SK-N-SH (cell line): ENCODE measurements at regions not wholly inside any gene's neighbourhood (a gene's known extent, or its start where the extent isn't known, plus 50 kb on each side); places are given as distances from the start of the nearest gene placed in this dataset.

Experiments used
- CTCF ChIA-PET: fragments of 300-600, 350-600 bp; formaldehyde crosslinking; extraction: SDS; loops from one replicate; lab custom pipeline; 2021; lab: Yijun Ruan, JAX
- POLR2A ChIA-PET: fragments of 350-600 bp; sonication (Branson Sonifier 250); formaldehyde crosslinking; extraction: SDS; loops from one replicate; lab custom pipeline; 2020; ENCODE audit warnings: antibody characterized with exemption, inconsistent platforms; lab: Yijun Ruan, JAX
- DNase-seq: peaks from one replicate; pipeline ENCODE4 v3.0.0; 2012
- H2AFZ ChIP-seq: fragments of 200-600 bp; sonication (generic); 2 replicates; pipeline ENCODE4 v1.8.1; 2016; ENCODE audit warnings: antibody characterized with exemption, mild to moderate bottlenecking, low read depth
- H3F3A ChIP-seq: fragments of 200-600 bp; sonication (generic); replicated peaks from 2 replicates; pipeline ENCODE3; 2016; ENCODE audit warnings: antibody characterized with exemption, mild to moderate bottlenecking; ENCODE audit not compliant: insufficient read depth
- H3K27ac ChIP-seq, 2 experiments: fragments of 200-500 bp in 1 of 2; fragments of 200-600 bp in 1 of 2; sonication (Bioruptor generic) in 1 of 2; sonication (generic), shearing (Covaris generic) in 1 of 2; 2 replicates each; pipeline versions ENCODE4 v1.5.1 to v1.6.1; 2014 to 2016; ENCODE audit warnings: low read depth in 2 of 2, inconsistent platforms in 1 of 2, low read length in 1 of 2, mild to moderate bottlenecking in 1 of 2, mixed read lengths in 1 of 2
- H3K27me3 ChIP-seq: fragments of 200-600 bp; sonication (generic), shearing (Covaris generic); 2 replicates; pipeline ENCODE4 v1.6.1; 2016; ENCODE audit warnings: mixed run types; ENCODE audit not compliant: insufficient read depth
- H3K36me3 ChIP-seq, 2 experiments: fragments of 200-500 bp in 1 of 2; fragments of 200-600 bp in 1 of 2; sonication (Bioruptor generic) in 1 of 2; sonication (generic) in 1 of 2; replicated peaks in 1 of 2; 2 replicates each; pipeline versions ENCODE3 to v1.5.1; 2014 to 2016; ENCODE audit warnings: low read length in 1 of 2, mild to moderate bottlenecking in 1 of 2; ENCODE audit not compliant: insufficient read depth in 2 of 2, control insufficient read depth in 1 of 2
- H3K4me1 ChIP-seq, 2 experiments: fragments of 200-500 bp in 1 of 2; fragments of 200-600 bp in 1 of 2; sonication (Bioruptor generic) in 1 of 2; sonication (generic), shearing (Covaris generic) in 1 of 2; 2 replicates each; pipeline versions ENCODE4 v1.5.1 to v1.6.1; 2014 to 2016; ENCODE audit warnings: low read depth in 1 of 2, low read length in 1 of 2, mixed run types in 1 of 2; ENCODE audit not compliant: insufficient read depth in 2 of 2, control insufficient read depth in 1 of 2
- H3K4me2 ChIP-seq: fragments of 200-600 bp; sonication (generic), shearing (Covaris generic); 2 replicates; pipeline ENCODE4 v1.6.1; 2017; ENCODE audit warnings: mixed run types
- H3K4me3 ChIP-seq, 2 experiments: fragments of 200-500 bp in 1 of 2; fragments of 200-600 bp in 1 of 2; sonication (Bioruptor generic) in 1 of 2; sonication (generic), shearing (Covaris generic) in 1 of 2; 2 replicates each; pipeline versions ENCODE4 v1.5.1 to v1.8.1; 2014 to 2016; ENCODE audit warnings: low read depth in 2 of 2, inconsistent platforms in 1 of 2, low read length in 1 of 2, mild to moderate bottlenecking in 1 of 2, mixed read lengths in 1 of 2, moderate library complexity in 1 of 2
- H3K79me2 ChIP-seq: fragments of 200-600 bp; sonication (generic); 2 replicates; pipeline ENCODE4 v1.8.1; 2017; ENCODE audit warnings: mild to moderate bottlenecking; ENCODE audit not compliant: insufficient read depth
- H3K9ac ChIP-seq: fragments of 200-600 bp; sonication (generic); 2 replicates; pipeline ENCODE4 v1.6.1; 2017; ENCODE audit warnings: mixed run types
- H3K9me2 ChIP-seq: fragments of 200-600 bp; sonication (generic); 2 replicates; pipeline ENCODE4 v1.6.1; 2017; ENCODE audit warnings: mixed run types
- H3K9me3 ChIP-seq: fragments of 200-600 bp; sonication (generic); 2 replicates; pipeline ENCODE4 v1.6.1; 2017; ENCODE audit warnings: mixed run types, mild to moderate bottlenecking, moderate library complexity
- H4K20me1 ChIP-seq: fragments of 200-600 bp; sonication (generic); 2 replicates; pipeline ENCODE4 v1.6.1; 2017; ENCODE audit warnings: mild to moderate bottlenecking, mixed run types; ENCODE audit not compliant: insufficient read depth
- ELF1 ChIP-seq: IDR thresholded peaks from 2 replicates; pipeline ENCODE4 v1.4.0; 2012
- EZH2phosphoT487 ChIP-seq: fragments of 200-600 bp; sonication (generic); IDR thresholded peaks from 2 replicates; pipeline ENCODE4 v1.6.1; 2017; ENCODE audit warnings: low read depth, mixed run types, mild to moderate bottlenecking, antibody characterized with exemption, moderate library complexity, borderline replicate concordance
- FOSL2 ChIP-seq: IDR thresholded peaks from 2 replicates; pipeline ENCODE4 v1.4.0; 2012; ENCODE audit warnings: low read depth, mild to moderate bottlenecking, moderate library complexity, borderline replicate concordance
- FOXJ3 ChIP-seq: sonication (generic); formaldehyde crosslinking; IDR thresholded peaks from 2 replicates; pipeline ENCODE4 v1.5.1; 2020; ENCODE audit warnings: mild to moderate bottlenecking, missing genetic modification reagents
- GABPA ChIP-seq: IDR thresholded peaks from 2 replicates; pipeline ENCODE4 v1.4.0; 2012; ENCODE audit warnings: low read depth, mild to moderate bottlenecking
- MEF2A ChIP-seq: IDR thresholded peaks from 2 replicates; pipeline ENCODE4 v1.4.0; 2012; ENCODE audit warnings: low read depth, borderline replicate concordance
- MXI1 ChIP-seq: IDR thresholded peaks from 2 replicates; pipeline ENCODE4 v1.6.1; 2012; ENCODE audit warnings: mild to moderate bottlenecking, low read depth, low read length, improper control_type of control experiment
- NFIC ChIP-seq: IDR thresholded peaks from 2 replicates; pipeline ENCODE4 v1.4.0; 2012; ENCODE audit warnings: borderline replicate concordance
- NRF1 ChIP-seq: IDR thresholded peaks from 2 replicates; pipeline ENCODE4 v1.6.1; 2012; ENCODE audit warnings: low read depth, mild to moderate bottlenecking, low read length
- RCOR1 ChIP-seq: fragments of 150-350 bp; IDR thresholded peaks from 2 replicates; pipeline ENCODE4 v1.6.1; 2017; ENCODE audit warnings: antibody characterized with exemption, low read length
- RFX5 ChIP-seq: IDR thresholded peaks from 2 replicates; pipeline ENCODE4 v1.6.1; 2012; ENCODE audit warnings: mild to moderate bottlenecking, improper control_type of control experiment, low read length
- SMC3 ChIP-seq: IDR thresholded peaks from 2 replicates; pipeline ENCODE4 v1.6.1; 2012; ENCODE audit warnings: low read depth, low read length, improper control_type of control experiment
- TAF1 ChIP-seq: IDR thresholded peaks from 2 replicates; pipeline ENCODE4 v1.6.1; 2012; ENCODE audit warnings: low read depth, mild to moderate bottlenecking, low read length, moderate library complexity, borderline replicate concordance
- YY1 ChIP-seq: IDR thresholded peaks from 2 replicates; pipeline ENCODE4 v1.4.0; 2012; ENCODE audit warnings: low read depth, mild to moderate bottlenecking
- WGBS: methylation state at CpG from one replicate; pipeline ENCODE4 v1.1.6; 2017; ENCODE audit warnings: low lambda C conversion rate; 5-methylcytosine and 5-hydroxymethylcytosine counted together
- TF ChIP-seq, protein P1 (sequence below): IDR thresholded peaks from 2 replicates; pipeline ENCODE4 v1.4.0; 2012; ENCODE audit warnings: low read depth, borderline replicate concordance
- TF ChIP-seq, protein P2 (sequence below): fragments of 150-350 bp; IDR thresholded peaks from 2 replicates; pipeline ENCODE4 v1.6.1; 2017; ENCODE audit warnings: antibody characterized with exemption, low read length, low read depth, borderline replicate concordance
- TF ChIP-seq, protein P3 (sequence below): IDR thresholded peaks from 2 replicates; pipeline ENCODE4 v1.6.1; 2012; ENCODE audit warnings: mild to moderate bottlenecking, low read depth, low read length, moderate library complexity
- TF ChIP-seq, protein P4 (sequence below): IDR thresholded peaks from 2 replicates; pipeline ENCODE4 v1.4.0; 2012; ENCODE audit warnings: low read depth, borderline replicate concordance
- TF ChIP-seq, protein P5 (sequence below): IDR thresholded peaks from 2 replicates; pipeline ENCODE4 v1.4.0; 2012; ENCODE audit warnings: low read depth

DNA sequence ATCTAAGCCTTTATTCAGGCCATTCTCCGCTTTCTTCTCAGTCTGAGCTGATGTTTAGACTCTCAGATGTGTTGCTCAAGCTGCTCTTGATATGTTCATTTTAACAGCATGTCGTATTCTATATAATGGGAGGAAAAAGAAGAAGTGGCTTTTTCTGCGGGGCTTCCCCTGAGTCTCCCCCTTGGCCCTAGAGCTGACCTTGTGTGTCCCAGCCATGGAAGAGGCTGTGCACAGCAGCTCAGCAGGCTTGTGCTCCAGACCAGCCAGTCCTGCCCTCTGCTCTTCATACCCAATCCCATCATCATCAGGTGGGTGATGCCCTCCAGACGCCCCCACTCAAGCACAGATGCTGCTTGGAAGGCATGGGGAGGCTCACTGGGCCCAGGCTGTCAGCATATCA, 155.1 kb upstream of the CELF4 start:
- Histone ChIP-seq H3F3A (no peaks in the 10 kb centered on the region), H3K4me1 (peaks cover 0 to 16% of the 10 kb centered on the region in 2 experiments; a peak in 1 of 4 replicates)
- TF ChIP-seq ELF1, result no peak
- no peak for TF ChIP-seq MXI1
- TF ChIP-seq NRF1, result no peak
- no peak for TF ChIP-seq EZH2phosphoT487
- TF ChIP-seq, protein P1, sequence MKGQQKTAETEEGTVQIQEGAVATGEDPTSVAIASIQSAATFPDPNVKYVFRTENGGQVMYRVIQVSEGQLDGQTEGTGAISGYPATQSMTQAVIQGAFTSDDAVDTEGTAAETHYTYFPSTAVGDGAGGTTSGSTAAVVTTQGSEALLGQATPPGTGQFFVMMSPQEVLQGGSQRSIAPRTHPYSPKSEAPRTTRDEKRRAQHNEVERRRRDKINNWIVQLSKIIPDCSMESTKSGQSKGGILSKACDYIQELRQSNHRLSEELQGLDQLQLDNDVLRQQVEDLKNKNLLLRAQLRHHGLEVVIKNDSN, result no peak
- no peak for TF ChIP-seq YY1
- no peak for TF ChIP-seq SMC3
- TF ChIP-seq, all 33 proteins: peak for 0
- ChIA-PET CTCF (interaction anchor here (1.0 kb wide), 2 partner anchors 142 to 186 kb away, joined by 3 read pairs; no protein-coding TSS in a partner anchor), POLR2A (no interaction called here)
- H3K27me3 ChIP-seq, result no peaks in the 10 kb centered on the region
- no peak for DNase-seq
- H3K9ac ChIP-seq, result no peak overlapping the region
- H3K4me3 ChIP-seq, result no peak overlapping the region
- no peaks in the 10 kb centered on the region for H3K9me3 ChIP-seq
- 35% methylated on average over 3 of the region's 4 CpGs for WGBS
- no peak overlapping the region for H3K27ac ChIP-seq
- no peaks in the 10 kb centered on the region for H3K79me2 ChIP-seq
- no peak overlapping the region for H3K4me2 ChIP-seq
- H2AFZ ChIP-seq, result no peak overlapping the region
- H3K9me2 ChIP-seq, result no peaks in the 10 kb centered on the region
- no peaks in the 10 kb centered on the region for H4K20me1 ChIP-seq
- no peaks in the 10 kb centered on the region for H3K36me3 ChIP-seq

DNA sequence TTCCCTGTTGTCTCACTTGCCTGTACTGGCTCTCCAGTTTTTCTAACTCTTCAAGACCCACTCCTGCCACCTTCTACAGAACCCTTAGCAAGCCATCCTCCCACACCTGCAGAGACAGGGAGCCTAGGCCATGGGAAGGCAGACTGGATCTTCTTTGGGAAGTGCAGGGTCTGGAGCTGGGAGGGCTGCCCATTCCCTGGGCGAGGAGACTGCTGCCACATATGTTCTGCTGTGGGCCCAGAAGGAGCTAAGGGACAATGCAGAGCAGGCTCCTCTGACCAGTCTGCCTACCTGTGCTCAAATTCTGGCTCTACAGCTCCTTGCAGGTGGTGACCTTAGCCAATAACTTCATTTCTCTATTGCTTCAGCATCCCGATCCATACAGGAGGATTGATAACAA, 152.1 kb upstream of the CELF4 start:
- no peak overlapping the region for H3K9ac ChIP-seq
- H3K4me1 ChIP-seq, result peaks cover 0 to 28% of the 10 kb centered on the region in 2 experiments; a peak in 2 of 4 replicates
- H3K79me2 ChIP-seq, result no peaks in the 10 kb centered on the region
- H3K9me2 ChIP-seq, result no peaks in the 10 kb centered on the region
- WGBS, result 21% methylated on average over 2 of the region's 2 CpGs
- no peak for DNase-seq
- no peak overlapping the region for H3K4me3 ChIP-seq
- no peak overlapping the region for H3K4me2 ChIP-seq
- no peaks in the 10 kb centered on the region for H3F3A ChIP-seq
- H3K27ac ChIP-seq, result peak overlapping the region in 1 of 2 experiments; percentile 81; a peak in 2 of 4 replicates
- no peaks in the 10 kb centered on the region for H4K20me1 ChIP-seq
- POLR2A ChIA-PET, result no interaction called here
- no peaks in the 10 kb centered on the region for H3K9me3 ChIP-seq
- no peaks in the 10 kb centered on the region for H3K36me3 ChIP-seq
- H3K27me3 ChIP-seq, result no peaks in the 10 kb centered on the region
- CTCF ChIA-PET, result interaction anchor here (1.5 kb wide), 1 partner anchor 61 kb away, joined by 6 read pairs; no protein-coding TSS in a partner anchor
- H2AFZ ChIP-seq, result no peak overlapping the region
- TF ChIP-seq TAF1 (no peak), RCOR1 (no peak), NFIC (no peak), FOSL2 (no peak), FOXJ3 (CRISPR knock-in tag) (no peak), ELF1 (no peak), EZH2phosphoT487 (no peak), RFX5 (no peak), MXI1 (no peak), GABPA (no peak), MEF2A (no peak)
- TF ChIP-seq, protein P2, sequence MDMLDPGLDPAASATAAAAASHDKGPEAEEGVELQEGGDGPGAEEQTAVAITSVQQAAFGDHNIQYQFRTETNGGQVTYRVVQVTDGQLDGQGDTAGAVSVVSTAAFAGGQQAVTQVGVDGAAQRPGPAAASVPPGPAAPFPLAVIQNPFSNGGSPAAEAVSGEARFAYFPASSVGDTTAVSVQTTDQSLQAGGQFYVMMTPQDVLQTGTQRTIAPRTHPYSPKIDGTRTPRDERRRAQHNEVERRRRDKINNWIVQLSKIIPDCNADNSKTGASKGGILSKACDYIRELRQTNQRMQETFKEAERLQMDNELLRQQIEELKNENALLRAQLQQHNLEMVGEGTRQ, result no peak
- TF ChIP-seq, protein P3, sequence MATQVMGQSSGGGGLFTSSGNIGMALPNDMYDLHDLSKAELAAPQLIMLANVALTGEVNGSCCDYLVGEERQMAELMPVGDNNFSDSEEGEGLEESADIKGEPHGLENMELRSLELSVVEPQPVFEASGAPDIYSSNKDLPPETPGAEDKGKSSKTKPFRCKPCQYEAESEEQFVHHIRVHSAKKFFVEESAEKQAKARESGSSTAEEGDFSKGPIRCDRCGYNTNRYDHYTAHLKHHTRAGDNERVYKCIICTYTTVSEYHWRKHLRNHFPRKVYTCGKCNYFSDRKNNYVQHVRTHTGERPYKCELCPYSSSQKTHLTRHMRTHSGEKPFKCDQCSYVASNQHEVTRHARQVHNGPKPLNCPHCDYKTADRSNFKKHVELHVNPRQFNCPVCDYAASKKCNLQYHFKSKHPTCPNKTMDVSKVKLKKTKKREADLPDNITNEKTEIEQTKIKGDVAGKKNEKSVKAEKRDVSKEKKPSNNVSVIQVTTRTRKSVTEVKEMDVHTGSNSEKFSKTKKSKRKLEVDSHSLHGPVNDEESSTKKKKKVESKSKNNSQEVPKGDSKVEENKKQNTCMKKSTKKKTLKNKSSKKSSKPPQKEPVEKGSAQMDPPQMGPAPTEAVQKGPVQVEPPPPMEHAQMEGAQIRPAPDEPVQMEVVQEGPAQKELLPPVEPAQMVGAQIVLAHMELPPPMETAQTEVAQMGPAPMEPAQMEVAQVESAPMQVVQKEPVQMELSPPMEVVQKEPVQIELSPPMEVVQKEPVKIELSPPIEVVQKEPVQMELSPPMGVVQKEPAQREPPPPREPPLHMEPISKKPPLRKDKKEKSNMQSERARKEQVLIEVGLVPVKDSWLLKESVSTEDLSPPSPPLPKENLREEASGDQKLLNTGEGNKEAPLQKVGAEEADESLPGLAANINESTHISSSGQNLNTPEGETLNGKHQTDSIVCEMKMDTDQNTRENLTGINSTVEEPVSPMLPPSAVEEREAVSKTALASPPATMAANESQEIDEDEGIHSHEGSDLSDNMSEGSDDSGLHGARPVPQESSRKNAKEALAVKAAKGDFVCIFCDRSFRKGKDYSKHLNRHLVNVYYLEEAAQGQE, result no peak
- TF ChIP-seq, protein P4, sequence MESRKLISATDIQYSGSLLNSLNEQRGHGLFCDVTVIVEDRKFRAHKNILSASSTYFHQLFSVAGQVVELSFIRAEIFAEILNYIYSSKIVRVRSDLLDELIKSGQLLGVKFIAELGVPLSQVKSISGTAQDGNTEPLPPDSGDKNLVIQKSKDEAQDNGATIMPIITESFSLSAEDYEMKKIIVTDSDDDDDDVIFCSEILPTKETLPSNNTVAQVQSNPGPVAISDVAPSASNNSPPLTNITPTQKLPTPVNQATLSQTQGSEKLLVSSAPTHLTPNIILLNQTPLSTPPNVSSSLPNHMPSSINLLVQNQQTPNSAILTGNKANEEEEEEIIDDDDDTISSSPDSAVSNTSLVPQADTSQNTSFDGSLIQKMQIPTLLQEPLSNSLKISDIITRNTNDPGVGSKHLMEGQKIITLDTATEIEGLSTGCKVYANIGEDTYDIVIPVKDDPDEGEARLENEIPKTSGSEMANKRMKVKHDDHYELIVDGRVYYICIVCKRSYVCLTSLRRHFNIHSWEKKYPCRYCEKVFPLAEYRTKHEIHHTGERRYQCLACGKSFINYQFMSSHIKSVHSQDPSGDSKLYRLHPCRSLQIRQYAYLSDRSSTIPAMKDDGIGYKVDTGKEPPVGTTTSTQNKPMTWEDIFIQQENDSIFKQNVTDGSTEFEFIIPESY, result no peak
- TF ChIP-seq, protein P5, sequence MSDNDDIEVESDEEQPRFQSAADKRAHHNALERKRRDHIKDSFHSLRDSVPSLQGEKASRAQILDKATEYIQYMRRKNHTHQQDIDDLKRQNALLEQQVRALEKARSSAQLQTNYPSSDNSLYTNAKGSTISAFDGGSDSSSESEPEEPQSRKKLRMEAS, result no peak
